GM23338 (cell line): ENCODE measurements at regions not wholly inside any gene's neighbourhood (a gene's known extent, or its start where the extent isn't known, plus 50 kb on each side); places are given as distances from the start of the nearest gene placed in this dataset.
"Not testable (repeated sequence)": the region's sequence is repeated elsewhere in the genome, so short reads cannot be mapped to it uniquely, and the experiment has no call there.

Source experiments
- POLR2AphosphoS5 ChIP-seq: IDR thresholded peaks from 2 replicates; pipeline ENCODE4 v1.6.1; 2016; ENCODE audit warnings: antibody characterized with exemption, low read depth
- ZNF114 ChIP-seq: fragments of 250-450 bp; sonication (Bioruptor Pico); IDR thresholded peaks from 2 replicates; pipeline ENCODE4 v1.5.0; 2020; ENCODE audit warnings: mild to moderate bottlenecking, moderate library complexity
- TF ChIP-seq, protein P1 (sequence below), 2 experiments: fragments of 200-600 bp in 1 of 2; sonication (generic) in 1 of 2; conservative IDR thresholded peaks; 2 replicates each; pipeline versions ENCODE4 v1.5.1 to v1.6.1; 2016 to 2017; ENCODE audit warnings: antibody characterized with exemption in 2 of 2, low read depth in 2 of 2, mild to moderate bottlenecking in 2 of 2, moderate library complexity in 1 of 2

DNA sequence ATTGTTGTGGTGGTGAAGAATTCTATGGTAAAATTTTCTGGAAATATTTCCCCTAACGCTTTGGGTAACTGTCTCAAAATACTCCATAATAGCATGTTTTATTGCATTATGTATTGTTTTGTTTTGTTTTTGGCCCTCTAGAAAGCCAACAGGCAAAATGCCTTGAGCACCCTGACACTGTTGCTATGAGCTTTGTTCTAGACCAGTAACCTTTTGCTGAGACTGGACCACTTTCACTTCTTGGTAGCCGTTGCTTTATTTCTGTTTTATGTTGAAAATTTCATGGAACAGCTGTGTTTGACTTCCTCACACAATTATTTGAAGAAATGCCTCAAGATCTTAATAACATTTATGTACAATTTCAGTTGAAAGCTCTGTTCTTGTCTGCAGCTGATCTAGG lies 374.2 kb downstream of the CDY2B start:
- TF ChIP-seq, protein P1, sequence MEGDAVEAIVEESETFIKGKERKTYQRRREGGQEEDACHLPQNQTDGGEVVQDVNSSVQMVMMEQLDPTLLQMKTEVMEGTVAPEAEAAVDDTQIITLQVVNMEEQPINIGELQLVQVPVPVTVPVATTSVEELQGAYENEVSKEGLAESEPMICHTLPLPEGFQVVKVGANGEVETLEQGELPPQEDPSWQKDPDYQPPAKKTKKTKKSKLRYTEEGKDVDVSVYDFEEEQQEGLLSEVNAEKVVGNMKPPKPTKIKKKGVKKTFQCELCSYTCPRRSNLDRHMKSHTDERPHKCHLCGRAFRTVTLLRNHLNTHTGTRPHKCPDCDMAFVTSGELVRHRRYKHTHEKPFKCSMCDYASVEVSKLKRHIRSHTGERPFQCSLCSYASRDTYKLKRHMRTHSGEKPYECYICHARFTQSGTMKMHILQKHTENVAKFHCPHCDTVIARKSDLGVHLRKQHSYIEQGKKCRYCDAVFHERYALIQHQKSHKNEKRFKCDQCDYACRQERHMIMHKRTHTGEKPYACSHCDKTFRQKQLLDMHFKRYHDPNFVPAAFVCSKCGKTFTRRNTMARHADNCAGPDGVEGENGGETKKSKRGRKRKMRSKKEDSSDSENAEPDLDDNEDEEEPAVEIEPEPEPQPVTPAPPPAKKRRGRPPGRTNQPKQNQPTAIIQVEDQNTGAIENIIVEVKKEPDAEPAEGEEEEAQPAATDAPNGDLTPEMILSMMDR (conservative IDR thresholded peaks at IDR 0.05; ENCODE audit: low read depth in 2 of 2) = not testable (repeated sequence)
- not testable (repeated sequence) for TF ChIP-seq POLR2AphosphoS5, ZNF114
